DOHH2 (cell line): ENCODE measurements at regions not wholly inside any gene's neighbourhood (a gene's known extent, or its start where the extent isn't known, plus 50 kb on each side); places are given as distances from the start of the nearest gene placed in this dataset.
"Not testable (repeated sequence)": the region's sequence is repeated elsewhere in the genome, so short reads cannot be mapped to it uniquely, and the experiment has no call there.

ENCODE experiments used
- CTCF ChIP-seq: fragments of 200-600 bp; sonication (generic); IDR thresholded peaks from one replicate; pipeline ENCODE4 v1.5.1; 2014; ENCODE audit warnings: antibody characterized with exemption, mild to moderate bottlenecking, low read depth, low read length; ENCODE audit not compliant: poor library complexity, severe bottlenecking
- EZH2phosphoT487 ChIP-seq: fragments of 200-600 bp; sonication (generic); IDR thresholded peaks from 2 replicates; pipeline ENCODE4 v1.6.1; 2017; ENCODE audit warnings: borderline replicate concordance, mild to moderate bottlenecking, antibody characterized with exemption, low read length, moderate library complexity, mixed read lengths

GRCh38 chr12:131233850-131234789 is 280.4 kb downstream of the ADGRD1 start:
- TF ChIP-seq CTCF, EZH2phosphoT487: not testable (repeated sequence)
